HEK293 (cell line): ENCODE measurements at regions not wholly inside any gene's neighbourhood (a gene's known extent, or its start where the extent isn't known, plus 50 kb on each side); places are given as distances from the start of the nearest gene placed in this dataset.

ENCODE experiments used
- CTCF ChIA-PET: fragments of 350-600 bp; formaldehyde crosslinking; extraction: SDS; loops from one replicate; lab custom pipeline; 2021; ENCODE audit warnings: antibody characterized with exemption; lab: Yijun Ruan, JAX
- POLR2A ChIA-PET: fragments of 300-600 bp; formaldehyde crosslinking; extraction: SDS; loops from one replicate; lab custom pipeline; 2020; ENCODE audit warnings: antibody characterized with exemption, inconsistent platforms; lab: Yijun Ruan, JAX
- H3K27ac ChIP-seq: fragments of 200-500 bp; sonication (Bioruptor generic); 2 replicates; pipeline ENCODE4 v1.5.1; 2014; ENCODE audit warnings: low read depth, low read length, control low read depth, inconsistent platforms; ENCODE audit errors: extremely low read depth
- H3K36me3 ChIP-seq, 2 experiments: fragments of 200-500 bp in 1 of 2; sonication (Bioruptor generic) in 1 of 2; 1 replicate in 1 of 2; 2 replicates in 1 of 2; pipeline ENCODE4 v1.5.1; 2014 to 2017; ENCODE audit warnings: inconsistent platforms in 2 of 2, low read length in 2 of 2; ENCODE audit not compliant: control insufficient read depth in 2 of 2, insufficient read depth in 1 of 2
- H3K4me1 ChIP-seq: fragments of 200-500 bp; sonication (Bioruptor generic); 2 replicates; pipeline ENCODE4 v1.5.1; 2014; ENCODE audit warnings: mild to moderate bottlenecking, low read length, inconsistent platforms; ENCODE audit not compliant: control insufficient read depth, insufficient read depth
- H3K4me3 ChIP-seq: 2 replicates; pipeline ENCODE4 v1.5.1; 2011; ENCODE audit warnings: low read depth, mild to moderate bottlenecking, control low read depth, low read length, moderate library complexity
- H3K9me3 ChIP-seq: fragments of 200-500 bp; sonication (Bioruptor generic); 2 replicates; pipeline ENCODE4 v1.5.1; 2014; ENCODE audit warnings: low read depth, low read length, inconsistent platforms; ENCODE audit not compliant: control insufficient read depth, insufficient read depth
- ELK4 ChIP-seq: IDR thresholded peaks from 2 replicates; pipeline ENCODE4 v1.6.1; 2011; ENCODE audit warnings: mild to moderate bottlenecking, low read depth, low read length, borderline replicate concordance
- FEZF1 ChIP-seq: fragments of 450-650 bp; formaldehyde crosslinking; IDR thresholded peaks from 2 replicates; pipeline ENCODE4 v1.5.1; 2016; ENCODE audit warnings: missing biosample characterization, missing genetic modification characterization
- GLI2 ChIP-seq: fragments of 450-650 bp; formaldehyde crosslinking; IDR thresholded peaks from 2 replicates; pipeline ENCODE4; 2017; ENCODE audit warnings: missing biosample characterization, missing genetic modification characterization, low read depth, borderline replicate concordance
- KLF7 ChIP-seq: fragments of 450-650 bp; formaldehyde crosslinking; IDR thresholded peaks from 2 replicates; pipeline ENCODE4 v1.5.1; 2016; ENCODE audit warnings: missing biosample characterization, missing genetic modification characterization, borderline replicate concordance
- PRDM4 ChIP-seq: fragments of 450-650 bp; formaldehyde crosslinking; IDR thresholded peaks from 2 replicates; pipeline ENCODE4 v1.5.1; 2017; ENCODE audit warnings: missing biosample characterization, missing genetic modification characterization
- TRIM28 ChIP-seq: IDR thresholded peaks from 2 replicates; pipeline ENCODE4 v1.6.1; 2011; ENCODE audit warnings: low read length, control low read depth, borderline replicate concordance
- ZBTB11 ChIP-seq: fragments of 450-650 bp; formaldehyde crosslinking; conservative IDR thresholded peaks from 2 replicates; pipeline ENCODE4 v1.5.1; 2016; ENCODE audit warnings: low read depth, missing biosample characterization, missing genetic modification characterization
- ZBTB26 ChIP-seq: fragments of 450-650 bp; formaldehyde crosslinking; optimal IDR thresholded peaks from 2 replicates; pipeline ENCODE3; 2016; ENCODE audit warnings: missing biosample characterization, mild to moderate bottlenecking, missing genetic modification characterization
- ZNF112 ChIP-seq: fragments of 450-650 bp; formaldehyde crosslinking; IDR thresholded peaks from 2 replicates; pipeline ENCODE4 v1.5.0; 2017; ENCODE audit warnings: missing biosample characterization, missing genetic modification characterization
- ZNF138 ChIP-seq: fragments of 450-650 bp; formaldehyde crosslinking; IDR thresholded peaks from 2 replicates; pipeline ENCODE4 v1.5.1; 2016; ENCODE audit warnings: missing biosample characterization, missing genetic modification characterization, borderline replicate concordance
- ZNF140 ChIP-seq: fragments of 450-650 bp; formaldehyde crosslinking; IDR thresholded peaks from 2 replicates; pipeline ENCODE4 v1.5.1; 2016; ENCODE audit warnings: missing biosample characterization, missing genetic modification characterization
- ZNF169 ChIP-seq: fragments of 450-650 bp; formaldehyde crosslinking; IDR thresholded peaks from 2 replicates; pipeline ENCODE4 v1.5.1; 2016; ENCODE audit warnings: missing biosample characterization, missing genetic modification characterization
- ZNF221 ChIP-seq: fragments of 450-650 bp; formaldehyde crosslinking; IDR thresholded peaks from 2 replicates; pipeline ENCODE4 v1.5.1; 2017; ENCODE audit warnings: missing biosample characterization, missing genetic modification characterization, borderline replicate concordance
- ZNF223 ChIP-seq: fragments of 450-650 bp; formaldehyde crosslinking; IDR thresholded peaks from 2 replicates; pipeline ENCODE4 v1.5.1; 2016; ENCODE audit warnings: missing biosample characterization, missing genetic modification characterization
- ZNF26 ChIP-seq: fragments of 450-650 bp; formaldehyde crosslinking; IDR thresholded peaks from 2 replicates; pipeline ENCODE4 v1.5.1; 2016; ENCODE audit warnings: missing biosample characterization, missing genetic modification characterization
- ZNF311 ChIP-seq: fragments of 450-650 bp; formaldehyde crosslinking; IDR thresholded peaks from 2 replicates; pipeline ENCODE4 v1.5.1; 2017; ENCODE audit warnings: missing biosample characterization, missing genetic modification characterization, borderline replicate concordance
- ZNF362 ChIP-seq: fragments of 450-650 bp; formaldehyde crosslinking; IDR thresholded peaks from 2 replicates; pipeline ENCODE4 v1.5.1; 2016; ENCODE audit warnings: missing biosample characterization, missing genetic modification characterization
- ZNF366 ChIP-seq: fragments of 450-650 bp; formaldehyde crosslinking; conservative IDR thresholded peaks from 2 replicates; pipeline ENCODE4 v1.5.1; 2016; ENCODE audit warnings: missing biosample characterization, missing genetic modification characterization
- ZNF529 ChIP-seq: fragments of 450-650 bp; formaldehyde crosslinking; IDR thresholded peaks from 2 replicates; pipeline ENCODE4 v1.5.1; 2017; ENCODE audit warnings: missing genetic modification characterization, missing biosample characterization; ENCODE audit not compliant: insufficient replicate concordance
- ZNF571 ChIP-seq: fragments of 450-650 bp; formaldehyde crosslinking; IDR thresholded peaks from 2 replicates; pipeline ENCODE4 v1.5.0; 2017; ENCODE audit warnings: missing biosample characterization, missing genetic modification characterization
- ZNF658 ChIP-seq: fragments of 450-650 bp; formaldehyde crosslinking; IDR thresholded peaks from 2 replicates; pipeline ENCODE4; 2016; ENCODE audit warnings: missing biosample characterization, missing genetic modification characterization
- ZNF747 ChIP-seq: fragments of 450-650 bp; formaldehyde crosslinking; IDR thresholded peaks from 2 replicates; pipeline ENCODE4 v1.5.1; 2016; ENCODE audit warnings: missing biosample characterization, missing genetic modification characterization
- ZNF792 ChIP-seq: fragments of 450-650 bp; formaldehyde crosslinking; IDR thresholded peaks from 2 replicates; pipeline ENCODE4 v1.5.1; 2016; ENCODE audit warnings: missing biosample characterization, missing genetic modification characterization
- ZNF843 ChIP-seq: fragments of 450-650 bp; formaldehyde crosslinking; IDR thresholded peaks from 2 replicates; pipeline ENCODE4 v1.5.1; 2016; ENCODE audit warnings: missing biosample characterization, missing genetic modification characterization

GRCh38 chr6:139846538-139847456, 472.3 kb upstream of the CITED2 start:
- H3K27ac ChIP-seq = no peak overlapping the region
- H3K4me3 ChIP-seq = no peak overlapping the region
- H3K9me3 ChIP-seq = no peaks in the 10 kb centered on the region
- ChIA-PET CTCF (interaction anchor here (0.6 kb wide), 1 partner anchor 193 kb away, joined by 3 read pairs; no protein-coding TSS in a partner anchor), POLR2A (no interaction called here)
- TF ChIP-seq ZNF792 (tag by site-specific recombination) = no peak
- no peak for TF ChIP-seq ZNF366 (tag by site-specific recombination)
- no peak for TF ChIP-seq FEZF1
- TF ChIP-seq ELK4 = no peak
- no peak for TF ChIP-seq ZNF223 (tag by site-specific recombination)
- no peak for TF ChIP-seq ZNF311
- no peak for TF ChIP-seq TRIM28
- no peak for TF ChIP-seq PRDM4
- no peak for TF ChIP-seq ZNF221 (tag by site-specific recombination)
- TF ChIP-seq ZNF112 (tag by site-specific recombination) = no peak
- TF ChIP-seq ZNF529 = no peak
- no peak for TF ChIP-seq ZNF169
- TF ChIP-seq GLI2 (tag by site-specific recombination) = no peak
- H3K36me3 ChIP-seq = no peaks in the 10 kb centered on the region
- no peaks in the 10 kb centered on the region for H3K4me1 ChIP-seq

GRCh38 chr6:139844907-139845306, 470.5 kb upstream of the CITED2 start:
- H3K4me3 ChIP-seq = no peak overlapping the region
- no peaks in the 10 kb centered on the region for H3K36me3 ChIP-seq
- H3K27ac ChIP-seq = no peak overlapping the region
- H3K9me3 ChIP-seq = no peaks in the 10 kb centered on the region
- H3K4me1 ChIP-seq = no peaks in the 10 kb centered on the region
- ChIA-PET CTCF (no interaction called here), POLR2A (interaction anchor here (0.6 kb wide), 1 partner anchor 417 kb away, joined by 5 read pairs; no protein-coding TSS in a partner anchor)
- TF ChIP-seq ZNF138 (no peak), KLF7 (tag by site-specific recombination) (no peak), ZBTB11 (tag by site-specific recombination) (no peak), ZNF571 (no peak), ZNF747 (tag by site-specific recombination) (no peak), FEZF1 (no peak), ZBTB26 (tag by site-specific recombination) (no peak), ZNF362 (tag by site-specific recombination) (no peak), ZNF311 (no peak), ZNF140 (tag by site-specific recombination) (no peak), ZNF843 (no peak), ZNF658 (tag by site-specific recombination) (no peak), ZNF26 (tag by site-specific recombination) (no peak)
